A673 (cell line): ENCODE measurements at regions not wholly inside any gene's neighbourhood (a gene's known extent, or its start where the extent isn't known, plus 50 kb on each side); places are given as distances from the start of the nearest gene placed in this dataset.

ENCODE experiments used
- BruUV-seq: library from RNA; stranded (reverse); fragments of 400-500 nt; replicated peaks from 2 replicates; lab custom pipeline; 2021; lab: Mats Ljungman, UMichigan
- CTCF ChIA-PET: fragments of 300-600 bp; sonication (Branson Sonifier 250); formaldehyde crosslinking; loops from one replicate; lab custom pipeline; 2022; ENCODE audit warnings: antibody characterized with exemption; lab: Charles Lee
- POLR2A ChIA-PET: fragments of 300-600 bp; sonication (Branson Sonifier 250); formaldehyde crosslinking; loops from one replicate; lab custom pipeline; 2022; ENCODE audit warnings: antibody characterized with exemption; ENCODE audit not compliant: low non-redundant PET; lab: Charles Lee
- DNase-seq: peaks from one replicate; pipeline ENCODE4 v3.0.0-alpha.2; 2015; ENCODE audit warnings: low spot score
- H3K27ac ChIP-seq: fragments of 200-600 bp; sonication (generic); 2 replicates; pipeline ENCODE4 v1.5.1; 2016; ENCODE audit warnings: mixed run types, low read depth, mild to moderate bottlenecking, mixed read lengths, antibody characterized with exemption, low read length; ENCODE audit not compliant: poor library complexity, severe bottlenecking
- H3K27me3 ChIP-seq: fragments of 200-600 bp; sonication (generic); replicated peaks from 2 replicates; pipeline ENCODE4 v1.6.1; 2017; ENCODE audit warnings: mixed run types, low read depth, mild to moderate bottlenecking, mixed read lengths, antibody characterized with exemption, low read length; ENCODE audit not compliant: insufficient read depth, poor library complexity
- H3K36me3 ChIP-seq: fragments of 200-600 bp; sonication (generic); 2 replicates; pipeline ENCODE4 v1.6.1; 2016; ENCODE audit warnings: mixed run types, mild to moderate bottlenecking, mixed read lengths, antibody characterized with exemption, low read length; ENCODE audit not compliant: insufficient read depth, poor library complexity, severe bottlenecking
- H3K4me1 ChIP-seq: fragments of 200-600 bp; sonication (generic); 2 replicates; pipeline ENCODE4 v1.6.1; 2017; ENCODE audit warnings: mixed run types, mild to moderate bottlenecking, mixed read lengths, antibody characterized with exemption, low read length; ENCODE audit not compliant: insufficient read depth, poor library complexity, severe bottlenecking
- H3K4me3 ChIP-seq: fragments of 200-600 bp; sonication (generic); 2 replicates; pipeline ENCODE4 v1.5.1; 2016; ENCODE audit warnings: low read depth, mixed run types, mild to moderate bottlenecking, mixed read lengths, low read length; ENCODE audit not compliant: poor library complexity, severe bottlenecking
- H3K9me3 ChIP-seq: fragments of 200-600 bp; sonication (generic); 2 replicates; pipeline ENCODE4 v1.6.1; 2016; ENCODE audit warnings: mixed run types, low read depth, mild to moderate bottlenecking, mixed read lengths, antibody characterized with exemption, low read length; ENCODE audit not compliant: poor library complexity, severe bottlenecking
- EZH2 ChIP-seq: fragments of 200-600 bp; sonication (generic); IDR thresholded peaks from 2 replicates; pipeline ENCODE4 v1.6.1; 2017; ENCODE audit warnings: borderline replicate concordance, low read depth, mild to moderate bottlenecking, mixed read lengths, antibody characterized with exemption, low read length; ENCODE audit not compliant: poor library complexity, severe bottlenecking
- intact Hi-C: fragments of 100-400 bp; cut with micrococcal nuclease; formaldehyde crosslinking; loops from one replicate; pipeline ENCODE4 v1.10.0; 2022; ENCODE audit not compliant: unreplicated experiment
- TF ChIP-seq, protein P1 (sequence below): fragments of 300-800, 200-600 bp; sonication (generic); conservative IDR thresholded peaks from 2 replicates; pipeline ENCODE4 v1.5.1; 2017; ENCODE audit warnings: low read depth, mild to moderate bottlenecking, antibody characterized with exemption, low read length, moderate library complexity, mixed read lengths

DNA sequence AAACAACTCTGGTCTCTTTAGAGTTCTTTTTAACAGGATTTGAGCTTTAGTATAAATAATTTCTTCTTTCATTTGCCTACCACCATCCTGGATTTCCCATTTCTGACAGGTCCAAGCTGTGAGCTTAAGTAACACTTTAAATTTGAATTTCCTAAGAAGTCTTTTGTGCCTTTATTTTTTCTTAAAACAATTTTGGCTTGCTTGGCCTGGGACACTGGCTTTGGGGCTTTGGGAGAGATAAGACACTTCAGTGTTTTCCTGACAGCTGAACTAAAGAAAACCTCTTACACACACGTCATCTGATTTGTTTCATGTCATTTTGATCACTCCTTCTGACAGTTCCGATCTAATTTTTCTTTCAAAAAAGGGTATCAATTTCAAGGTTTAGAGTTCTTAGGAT lies 121.3 kb upstream of the BMPER start:
- ChIA-PET POLR2A (no interaction called here), CTCF (no interaction called here)
- TF ChIP-seq EZH2 = no peak
- TF ChIP-seq, protein P1, sequence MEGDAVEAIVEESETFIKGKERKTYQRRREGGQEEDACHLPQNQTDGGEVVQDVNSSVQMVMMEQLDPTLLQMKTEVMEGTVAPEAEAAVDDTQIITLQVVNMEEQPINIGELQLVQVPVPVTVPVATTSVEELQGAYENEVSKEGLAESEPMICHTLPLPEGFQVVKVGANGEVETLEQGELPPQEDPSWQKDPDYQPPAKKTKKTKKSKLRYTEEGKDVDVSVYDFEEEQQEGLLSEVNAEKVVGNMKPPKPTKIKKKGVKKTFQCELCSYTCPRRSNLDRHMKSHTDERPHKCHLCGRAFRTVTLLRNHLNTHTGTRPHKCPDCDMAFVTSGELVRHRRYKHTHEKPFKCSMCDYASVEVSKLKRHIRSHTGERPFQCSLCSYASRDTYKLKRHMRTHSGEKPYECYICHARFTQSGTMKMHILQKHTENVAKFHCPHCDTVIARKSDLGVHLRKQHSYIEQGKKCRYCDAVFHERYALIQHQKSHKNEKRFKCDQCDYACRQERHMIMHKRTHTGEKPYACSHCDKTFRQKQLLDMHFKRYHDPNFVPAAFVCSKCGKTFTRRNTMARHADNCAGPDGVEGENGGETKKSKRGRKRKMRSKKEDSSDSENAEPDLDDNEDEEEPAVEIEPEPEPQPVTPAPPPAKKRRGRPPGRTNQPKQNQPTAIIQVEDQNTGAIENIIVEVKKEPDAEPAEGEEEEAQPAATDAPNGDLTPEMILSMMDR = no peak
- peaks cover 5% of the 10 kb centered on the region for H3K9me3 ChIP-seq
- no peak overlapping the region for H3K4me3 ChIP-seq
- H3K27me3 ChIP-seq = no peaks in the 10 kb centered on the region
- no peak overlapping the region for H3K27ac ChIP-seq
- intact Hi-C loops = no loop called here
- no peaks in the 10 kb centered on the region for H3K36me3 ChIP-seq
- no peak for DNase-seq
- H3K4me1 ChIP-seq = peaks cover 8% of the 10 kb centered on the region
- BruUV-seq = no TSS peak

DNA sequence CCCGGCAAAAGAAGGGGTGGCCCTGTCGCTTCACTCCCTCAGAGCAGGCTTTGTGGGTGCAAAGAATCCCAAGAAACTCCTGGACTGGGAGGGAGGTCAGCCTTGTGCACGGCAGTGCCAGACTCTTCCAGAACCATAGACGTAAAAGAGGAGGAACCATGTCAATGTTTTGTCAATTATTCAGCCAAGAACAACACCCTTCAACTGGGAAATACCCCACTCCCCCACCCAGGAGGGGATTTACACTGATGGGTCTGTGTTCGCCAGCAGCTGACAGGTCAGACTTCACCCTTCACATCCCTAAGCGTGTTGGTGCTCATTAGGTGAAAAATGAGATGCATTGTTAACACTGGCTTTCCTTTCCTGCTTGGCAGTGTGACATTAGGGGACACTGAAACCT lies 116.8 kb upstream of the BMPER start:
- Histone ChIP-seq H3K27me3 (no peaks in the 10 kb centered on the region), H3K4me3 (no peak overlapping the region), H3K27ac (no peak overlapping the region), H3K36me3 (no peaks in the 10 kb centered on the region), H3K4me1 (peaks cover 31% of the 10 kb centered on the region), H3K9me3 (no peaks in the 10 kb centered on the region)
- ChIA-PET POLR2A (interaction anchor here (0.7 kb wide), 1 partner anchor 9 kb away, joined by 3 read pairs; no protein-coding TSS in a partner anchor), CTCF (no interaction called here)
- no peak for DNase-seq
- BruUV-seq = no TSS peak
- TF ChIP-seq, protein P1 = no peak
- no peak for TF ChIP-seq EZH2
- intact Hi-C loops = no loop called here

DNA sequence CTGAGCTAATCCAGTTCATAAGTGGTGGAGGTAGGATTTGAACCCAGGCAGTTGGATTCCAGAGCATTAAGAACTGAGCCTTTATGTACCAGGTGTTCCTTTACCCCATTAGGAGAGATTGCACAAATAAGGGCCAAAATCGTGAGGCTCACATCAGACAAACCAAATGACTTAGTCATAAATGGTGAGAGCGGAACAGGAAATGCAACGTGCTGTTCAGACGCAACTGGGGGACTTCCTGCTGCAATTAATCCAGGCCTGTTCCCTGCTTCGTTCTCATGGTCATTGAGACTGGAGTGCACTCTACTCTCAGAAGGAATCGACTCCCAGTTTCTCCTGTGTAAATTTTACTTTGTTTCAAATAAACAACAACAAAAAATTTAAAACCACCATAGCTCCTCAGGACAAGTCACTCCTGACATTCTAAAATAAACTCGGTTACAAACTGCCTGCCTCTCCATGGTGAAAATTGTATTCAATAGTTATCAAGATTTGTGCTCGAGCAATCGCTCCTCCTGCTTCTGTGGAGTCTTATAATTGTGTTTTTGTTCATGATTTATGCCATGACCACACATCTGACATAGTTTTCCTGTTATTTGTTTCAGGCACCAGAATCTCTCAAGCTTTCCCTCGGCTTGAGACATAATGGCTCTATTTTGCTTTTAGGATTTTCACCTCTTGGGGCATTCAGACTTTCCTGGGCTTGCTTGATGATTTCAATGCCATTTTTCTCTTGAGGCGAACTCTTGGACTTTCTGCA lies 115.3 kb upstream of the BMPER start:
- peak overlapping the region; percentile 92 for H3K27ac ChIP-seq
- H3K36me3 ChIP-seq = no peaks in the 10 kb centered on the region
- H3K27me3 ChIP-seq = no peaks in the 10 kb centered on the region
- intact Hi-C loops = no loop called here
- CTCF ChIA-PET = no interaction called here
- BruUV-seq = TSS peak; percentile 95
- no peak overlapping the region for H3K4me3 ChIP-seq
- TF ChIP-seq, protein P1 = no peak
- no peak for TF ChIP-seq EZH2
- peaks cover 31% of the 10 kb centered on the region for H3K4me1 ChIP-seq
- DNase-seq = peak; percentile 93
- H3K9me3 ChIP-seq = no peaks in the 10 kb centered on the region
- POLR2A ChIA-PET = no interaction called here
